ENCODE measurements at regions not wholly inside any gene's neighbourhood (a gene's known extent, or its start where the extent isn't known, plus 50 kb on each side); places are given as distances from the start of the nearest gene placed in this dataset.

GRCh38 chr2:238987352-238987981 is 139.6 kb downstream of the TWIST2 start:
- Histone ChIP-seq H3K36me3 (ENCODE audit: low read depth) (no peaks in the 10 kb centered on the region), H3K9me3 (ENCODE audit: severe bottlenecking) (no peaks in the 10 kb centered on the region), H3K4me1 (ENCODE audit: insufficient read depth, poor library complexity, severe bottlenecking) (no peaks in the 10 kb centered on the region), H3K4me3 (ENCODE audit: severe bottlenecking) (no peak overlapping the region), H3K27me3 (ENCODE audit: insufficient read depth, poor library complexity, severe bottlenecking) (no peaks in the 10 kb centered on the region), H3K27ac (ENCODE audit: poor library complexity, severe bottlenecking) (no peak overlapping the region)
- TF ChIP-seq CTCF (IDR thresholded peaks at IDR 0.05; ENCODE audit: poor library complexity, severe bottlenecking) = no peak
- DNase-seq (ENCODE audit: low spot score) = no peak
- ATAC-seq (ENCODE audit: low read depth) = no peak

GRCh38 chr2:238988105-238988504 is 140.2 kb downstream of the TWIST2 start:
- ATAC-seq (ENCODE audit: low read depth) (no peak), DNase-seq (ENCODE audit: low spot score) (no peak)
- no peak for TF ChIP-seq CTCF (IDR thresholded peaks at IDR 0.05; ENCODE audit: poor library complexity, severe bottlenecking)
- Histone ChIP-seq H3K27ac (ENCODE audit: poor library complexity, severe bottlenecking) (no peak overlapping the region), H3K4me1 (ENCODE audit: insufficient read depth, poor library complexity, severe bottlenecking) (no peaks in the 10 kb centered on the region), H3K9me3 (ENCODE audit: severe bottlenecking) (no peaks in the 10 kb centered on the region), H3K27me3 (ENCODE audit: insufficient read depth, poor library complexity, severe bottlenecking) (no peaks in the 10 kb centered on the region), H3K4me3 (ENCODE audit: severe bottlenecking) (no peak overlapping the region), H3K36me3 (ENCODE audit: low read depth) (no peaks in the 10 kb centered on the region)

- no peaks in the 10 kb centered on the region for H3K4me1 ChIP-seq (ENCODE audit: insufficient read depth, poor library complexity, severe bottlenecking)
- no peak overlapping the region for H3K27ac ChIP-seq (ENCODE audit: poor library complexity, severe bottlenecking)
- H3K27me3 ChIP-seq (ENCODE audit: insufficient read depth, poor library complexity, severe bottlenecking) = no peaks in the 10 kb centered on the region
- H3K36me3 ChIP-seq (ENCODE audit: low read depth) = no peaks in the 10 kb centered on the region
- no peaks in the 10 kb centered on the region for H3K9me3 ChIP-seq (ENCODE audit: severe bottlenecking)
- no peak overlapping the region for H3K4me3 ChIP-seq (ENCODE audit: severe bottlenecking)
- TF ChIP-seq CTCF (IDR thresholded peaks at IDR 0.05; ENCODE audit: poor library complexity, severe bottlenecking) = no peak
- ATAC-seq (ENCODE audit: low read depth) = no peak
- no peak for DNase-seq (ENCODE audit: low spot score)
Observed at GRCh38 chr2:238988752-238989151, 140.9 kb downstream of the TWIST2 start.

GRCh38 chr2:238989484-238989883 is 141.6 kb downstream of the TWIST2 start:
- no peaks in the 10 kb centered on the region for H3K27me3 ChIP-seq (ENCODE audit: insufficient read depth, poor library complexity, severe bottlenecking)
- peaks cover 3% of the 10 kb centered on the region for H3K9me3 ChIP-seq (ENCODE audit: severe bottlenecking)
- H3K36me3 ChIP-seq (ENCODE audit: low read depth) = no peaks in the 10 kb centered on the region
- no peaks in the 10 kb centered on the region for H3K4me1 ChIP-seq (ENCODE audit: insufficient read depth, poor library complexity, severe bottlenecking)
- no peak overlapping the region for H3K4me3 ChIP-seq (ENCODE audit: severe bottlenecking)
- no peak overlapping the region for H3K27ac ChIP-seq (ENCODE audit: poor library complexity, severe bottlenecking)
- ATAC-seq (ENCODE audit: low read depth) = no peak
- no peak for TF ChIP-seq CTCF (IDR thresholded peaks at IDR 0.05; ENCODE audit: poor library complexity, severe bottlenecking)
- no peak for DNase-seq (ENCODE audit: low spot score)

GRCh38 chr2:238994432-238994831 is 146.5 kb downstream of the TWIST2 start:
- Histone ChIP-seq H3K27me3 (ENCODE audit: insufficient read depth, poor library complexity, severe bottlenecking) (no peaks in the 10 kb centered on the region), H3K9me3 (ENCODE audit: severe bottlenecking) (peaks cover 3% of the 10 kb centered on the region), H3K36me3 (ENCODE audit: low read depth) (no peaks in the 10 kb centered on the region), H3K27ac (ENCODE audit: poor library complexity, severe bottlenecking) (no peak overlapping the region), H3K4me1 (ENCODE audit: insufficient read depth, poor library complexity, severe bottlenecking) (no peaks in the 10 kb centered on the region), H3K4me3 (ENCODE audit: severe bottlenecking) (no peak overlapping the region)
- ATAC-seq (ENCODE audit: low read depth) (no peak), DNase-seq (ENCODE audit: low spot score) (no peak)
- no peak for TF ChIP-seq CTCF (IDR thresholded peaks at IDR 0.05; ENCODE audit: poor library complexity, severe bottlenecking)
